ENCODE measurements at regions not wholly inside any gene's neighbourhood (a gene's known extent, or its start where the extent isn't known, plus 50 kb on each side); places are given as distances from the start of the nearest gene placed in this dataset.

DNA sequence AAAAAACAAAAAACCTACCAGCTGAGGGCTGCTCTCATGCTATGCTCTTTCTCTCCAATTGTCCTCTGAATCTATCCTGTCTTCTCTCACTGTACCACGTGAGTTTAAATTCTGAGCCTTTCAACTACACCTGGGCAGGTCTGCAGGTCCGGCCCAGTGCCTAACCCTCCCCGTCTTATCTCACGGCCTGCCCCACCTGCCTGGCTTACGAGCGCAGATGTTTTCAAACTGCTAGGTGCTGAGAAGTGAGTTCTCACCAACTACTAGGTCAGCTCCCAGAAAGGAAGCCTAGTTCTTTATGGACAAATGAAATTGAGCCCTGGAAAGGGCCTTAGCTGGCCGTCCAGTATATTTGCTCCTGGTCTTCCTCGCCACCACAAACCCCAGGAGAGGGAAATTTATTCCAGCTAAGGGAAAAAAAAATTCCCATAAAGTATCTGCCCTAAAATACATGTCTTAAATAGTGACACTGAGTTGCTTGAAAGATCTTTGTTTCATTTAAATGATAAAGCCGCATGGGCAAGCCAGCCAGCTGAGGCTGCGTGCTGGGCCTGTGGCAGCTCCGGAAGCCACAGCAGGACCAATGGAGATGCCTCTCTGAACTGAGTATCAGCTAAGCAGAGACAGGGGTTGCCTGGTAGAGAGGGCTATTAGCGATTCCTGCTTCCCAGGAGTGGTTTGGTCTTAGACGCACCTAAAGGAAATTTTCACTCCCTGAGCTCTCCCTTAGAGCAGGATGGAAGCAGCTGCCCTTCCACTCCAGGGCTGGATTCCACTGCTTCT, 92.5 kb upstream of the NCK2 start:
- no peak for DNase-seq (ENCODE audit: low spot score)

DNA sequence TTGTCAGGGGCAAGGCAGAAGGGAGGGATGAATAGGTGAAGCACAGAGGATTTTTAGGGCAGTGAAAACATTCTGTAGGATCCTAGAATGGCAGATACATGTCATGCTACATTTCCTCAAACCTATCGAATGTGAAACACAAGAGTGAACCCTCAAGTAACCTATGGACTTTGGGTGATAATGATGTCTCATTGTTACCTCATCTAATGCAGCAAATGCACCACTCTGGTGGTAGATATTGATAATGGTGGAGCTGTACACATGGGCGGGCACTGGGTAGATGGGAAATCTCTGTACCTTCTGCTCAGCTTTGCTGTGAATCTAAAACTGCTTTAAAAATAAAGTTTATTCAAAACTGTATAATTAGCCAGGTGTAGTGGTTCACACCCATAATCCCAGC, 95.2 kb upstream of the NCK2 start:
- no peak for DNase-seq (ENCODE audit: low spot score)

DNA sequence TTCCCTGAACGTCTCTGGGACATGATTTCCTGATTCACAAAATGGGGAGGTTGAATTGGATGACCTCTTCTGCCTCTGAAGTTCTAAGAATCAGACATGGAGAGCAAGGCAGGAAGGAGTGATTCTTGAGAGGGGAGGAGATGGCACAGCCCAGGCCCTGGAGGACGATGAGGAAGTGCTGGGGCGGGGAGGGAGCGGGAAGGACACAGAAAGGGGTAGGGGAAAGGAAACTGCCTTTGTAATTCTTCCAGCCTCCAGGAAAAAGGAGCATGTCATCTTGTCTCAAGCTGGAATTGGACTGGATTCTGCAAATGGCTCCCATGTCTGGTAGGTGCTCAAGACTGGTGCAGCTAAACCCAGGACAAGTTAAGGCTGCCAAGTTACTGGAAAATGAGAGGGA, 97.0 kb upstream of the NCK2 start:
- no peak for DNase-seq (ENCODE audit: low spot score)

DNA sequence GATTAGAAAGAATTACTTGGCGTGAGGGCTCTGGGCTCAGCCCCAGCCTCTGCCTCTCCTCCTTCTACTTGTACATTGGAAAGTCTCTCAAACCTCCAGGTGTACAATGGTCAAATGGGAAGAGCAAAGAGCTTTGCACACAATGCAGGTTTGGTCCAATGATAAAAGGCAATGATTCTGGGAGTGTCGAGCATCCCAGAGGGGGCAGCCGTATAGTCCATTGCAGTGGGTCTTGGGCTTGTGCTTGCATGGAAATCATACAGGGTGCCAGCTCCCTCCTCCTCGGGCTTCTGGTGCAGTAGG, 98.0 kb upstream of the NCK2 start:
- DNase-seq (ENCODE audit: low spot score) = no peak

DNA sequence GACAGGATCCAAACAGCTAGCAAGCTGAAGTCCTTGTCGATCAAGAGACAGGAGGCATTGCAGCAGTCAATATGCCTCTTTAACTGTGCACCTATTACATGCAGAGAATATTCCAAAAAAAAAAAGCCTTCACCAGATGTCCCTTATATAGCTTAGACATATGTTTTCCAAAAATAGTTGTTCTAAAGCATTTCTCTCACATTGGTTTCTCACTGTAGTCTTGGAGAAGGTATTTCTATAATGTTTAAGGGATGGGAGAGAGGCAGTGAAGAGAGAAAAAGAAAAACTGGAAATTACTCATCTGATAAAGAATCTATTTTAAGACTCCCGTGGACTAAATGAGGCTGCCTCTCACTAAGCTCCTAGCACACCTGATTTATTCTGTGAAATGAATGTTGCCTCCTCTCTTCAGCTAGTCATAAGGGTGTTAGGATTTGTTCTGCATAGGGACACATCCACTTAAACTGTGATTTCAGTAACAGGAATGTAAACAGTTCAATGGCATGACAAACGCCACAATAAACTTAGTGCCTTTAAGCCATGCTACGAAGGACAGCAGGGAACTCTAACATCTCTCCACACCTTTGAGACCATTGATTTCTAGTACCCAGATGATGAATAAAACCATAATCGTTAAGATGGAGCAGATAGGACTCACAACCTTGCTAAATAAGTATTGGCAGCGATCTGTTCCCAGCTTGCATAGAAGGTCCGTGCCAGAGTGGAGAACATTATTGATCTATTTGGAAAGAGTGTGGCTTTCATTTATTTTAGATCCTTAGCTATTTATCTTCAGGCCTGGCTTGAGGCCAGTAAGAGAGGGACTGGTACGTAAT, 98.6 kb upstream of the NCK2 start:
- DNase-seq (ENCODE audit: low spot score) = no peak

DNA sequence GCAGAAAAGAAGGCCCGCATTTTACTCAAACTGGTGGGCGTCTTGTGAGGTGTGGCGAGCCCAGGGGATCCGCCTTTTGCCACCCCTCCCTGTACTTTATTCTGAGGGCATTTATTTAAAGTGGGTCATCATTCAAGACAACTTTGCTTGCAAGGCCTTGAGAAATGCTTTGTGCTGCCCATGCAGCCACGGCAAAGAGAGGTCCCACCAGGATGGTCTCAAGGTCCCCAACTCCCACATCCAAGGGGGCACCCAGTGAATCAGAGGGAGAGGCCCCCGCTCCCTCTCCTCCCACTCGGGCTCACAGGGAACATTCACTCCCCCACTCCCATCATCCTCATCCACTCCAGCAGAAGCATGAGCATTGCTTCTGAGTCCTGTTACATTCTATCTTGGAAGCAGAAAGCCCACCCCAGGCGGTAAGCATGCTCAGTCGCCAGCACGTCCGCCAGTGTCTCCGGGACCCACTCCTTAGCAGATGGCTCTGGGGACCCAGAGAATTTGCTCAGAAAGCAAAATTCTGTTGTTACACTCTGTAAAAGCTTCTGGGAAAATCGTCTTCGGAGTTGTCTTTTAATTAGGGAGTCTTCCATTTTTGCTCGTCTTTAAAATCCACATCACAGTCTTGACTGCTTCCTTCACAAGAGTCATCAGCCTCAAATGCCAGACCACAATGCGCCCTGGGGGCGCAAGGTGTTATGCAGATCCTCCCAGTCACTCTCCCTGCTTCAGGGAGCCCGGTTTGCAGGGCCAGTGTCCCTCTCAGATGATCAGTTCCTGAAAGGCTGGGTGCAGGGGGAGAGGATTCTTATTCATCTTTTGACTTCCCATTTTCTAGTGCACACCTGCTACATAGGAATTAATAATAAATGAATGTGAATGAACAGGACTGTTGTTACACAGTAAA, 99.4 kb upstream of the NCK2 start:
- no peak for DNase-seq (ENCODE audit: low spot score)

DNA sequence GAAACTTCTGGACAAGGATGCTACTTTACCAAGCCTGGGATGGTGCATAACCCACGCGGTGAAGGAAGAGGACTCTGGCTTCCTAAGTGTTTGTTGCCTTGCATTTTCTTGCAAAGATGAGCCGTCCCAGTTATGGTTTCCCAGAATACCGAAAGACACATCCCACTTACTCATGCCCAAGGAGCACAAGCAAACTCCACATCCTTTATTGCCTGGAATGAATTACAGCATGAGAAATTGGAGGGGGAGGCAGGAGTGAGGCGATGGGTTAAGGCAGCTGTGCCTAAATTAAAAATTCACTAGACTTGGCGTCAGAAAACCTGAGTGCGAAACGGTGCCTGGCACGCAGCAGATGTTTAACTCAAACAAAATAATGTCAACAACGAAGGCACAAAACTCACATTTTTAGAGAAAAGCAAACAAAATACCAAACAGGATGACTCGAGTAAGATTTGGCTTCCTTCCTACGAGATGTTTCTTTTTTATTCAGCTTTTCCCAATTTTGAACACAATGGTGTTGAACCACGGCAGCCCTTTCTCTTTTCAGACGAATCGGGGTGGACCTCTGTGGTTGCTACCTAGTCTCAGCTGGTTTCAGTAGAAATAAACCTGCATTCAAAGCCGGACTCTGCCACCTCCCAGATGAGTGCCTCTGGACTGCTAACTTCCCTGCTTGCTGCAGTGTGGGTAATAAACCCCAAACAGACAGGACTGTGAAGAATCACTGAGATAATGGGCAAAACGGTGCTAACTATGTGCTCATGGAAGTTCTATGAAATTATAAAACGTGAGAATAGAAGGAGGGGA, 100.3 kb upstream of the NCK2 start:
- no peak for DNase-seq (ENCODE audit: low spot score)

DNA sequence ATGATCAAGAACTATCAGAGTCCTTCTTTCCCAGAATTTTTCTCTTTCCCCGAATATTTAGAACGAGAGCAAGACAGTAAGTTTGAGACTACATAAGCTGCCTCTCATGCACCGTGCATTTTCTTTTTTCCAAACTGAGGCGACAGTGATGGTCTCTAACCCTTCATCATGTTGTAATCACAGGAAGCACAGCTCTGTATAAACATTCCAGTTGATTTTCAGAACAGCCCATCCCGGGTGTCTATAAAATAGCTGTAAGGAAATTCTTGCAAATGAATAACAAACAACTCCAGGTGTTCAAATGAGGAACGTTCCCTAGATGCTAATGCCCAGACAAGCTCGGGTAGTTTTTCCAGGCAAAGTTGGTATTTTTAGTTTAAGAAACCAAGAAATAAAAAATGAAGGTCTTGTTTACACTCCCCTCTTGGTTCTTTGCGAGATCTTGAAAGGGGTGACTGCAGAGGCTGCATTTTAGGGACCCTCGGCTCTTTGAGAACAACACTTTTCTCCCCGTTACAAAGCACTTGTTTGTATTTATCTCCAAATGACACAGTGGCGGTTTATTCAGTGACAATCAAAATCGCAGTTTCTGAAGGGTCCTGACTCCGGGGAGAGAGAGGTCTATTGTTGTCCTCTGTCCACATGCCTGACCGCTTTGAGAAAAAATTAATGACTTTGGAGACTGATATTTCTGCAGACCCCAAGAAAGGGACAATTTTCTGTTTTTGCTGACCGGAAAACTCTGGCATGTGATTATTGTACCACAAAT, 101.1 kb upstream of the NCK2 start:
- no peak for DNase-seq (ENCODE audit: low spot score)

DNA sequence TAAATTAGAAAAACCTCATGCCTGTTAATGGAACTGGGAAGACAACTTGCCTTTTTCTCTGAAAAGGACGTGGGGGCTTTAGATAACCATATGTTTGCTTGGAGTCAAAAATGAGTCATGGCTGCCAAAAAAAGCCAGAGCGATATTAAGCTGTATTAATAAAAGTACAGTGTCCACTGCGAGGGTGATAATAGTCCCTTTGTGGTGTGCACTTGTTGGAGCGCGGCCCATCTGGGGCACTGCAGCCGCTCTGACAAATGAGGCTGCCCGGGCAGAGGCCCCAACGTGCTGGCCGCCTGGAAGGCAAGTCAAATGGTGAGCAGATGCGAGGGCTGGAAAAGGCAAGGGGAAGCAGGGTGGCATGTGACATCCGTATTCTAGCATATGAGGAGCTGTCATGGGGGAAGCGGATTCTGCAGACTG, 103.3 kb upstream of the NCK2 start:
- DNase-seq (ENCODE audit: low spot score) = no peak

DNA sequence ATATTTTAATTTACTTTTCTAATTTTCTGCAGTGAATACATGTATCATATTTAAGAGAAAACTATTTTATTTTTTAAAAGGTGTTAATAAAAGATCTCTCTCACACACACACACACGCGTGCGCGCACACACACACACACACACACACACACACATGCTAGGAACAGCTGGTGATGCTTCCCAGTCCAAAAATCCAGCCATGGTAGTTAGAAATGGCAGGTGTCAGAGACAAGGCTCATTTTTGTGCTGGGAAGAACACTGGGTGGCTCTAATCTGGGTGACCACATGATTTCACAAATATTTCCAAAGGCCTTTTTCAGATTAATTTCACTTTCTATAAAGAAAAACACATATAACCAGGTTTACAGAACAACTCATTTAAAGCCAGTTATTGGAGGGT, 104.5 kb upstream of the NCK2 start:
- DNase-seq (ENCODE audit: low spot score) = no peak

DNA sequence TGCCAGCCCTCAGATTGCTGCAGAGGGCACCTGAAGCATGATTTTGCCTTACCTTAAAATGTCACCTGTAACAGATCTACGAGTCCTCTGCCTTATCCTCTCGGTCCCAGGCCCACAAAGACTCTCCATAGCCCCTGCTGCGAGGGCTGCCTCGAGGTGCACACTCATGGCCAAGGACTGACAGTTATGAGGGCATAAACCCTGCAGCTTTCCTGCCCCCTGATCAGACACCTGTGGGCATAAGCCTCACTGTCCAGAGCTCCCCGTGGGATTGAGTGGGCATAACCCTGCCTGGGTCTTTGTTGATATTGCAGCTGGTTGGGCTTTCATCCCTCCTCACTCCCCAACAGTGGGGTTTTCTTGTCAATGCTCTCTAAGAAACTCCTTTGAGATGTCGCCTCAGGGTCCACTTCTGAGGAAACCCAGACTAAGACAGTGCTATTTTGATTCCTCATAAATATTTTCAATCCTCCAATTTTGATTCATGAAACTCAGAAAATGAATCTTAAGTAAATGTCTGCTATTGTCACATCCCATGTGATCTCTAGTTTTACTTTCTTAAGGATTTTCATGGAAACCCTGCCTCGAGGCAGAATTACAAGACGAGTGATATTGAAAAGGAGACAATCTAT, 108.5 kb upstream of the NCK2 start:
- DNase-seq (ENCODE audit: low spot score) = no peak

DNA sequence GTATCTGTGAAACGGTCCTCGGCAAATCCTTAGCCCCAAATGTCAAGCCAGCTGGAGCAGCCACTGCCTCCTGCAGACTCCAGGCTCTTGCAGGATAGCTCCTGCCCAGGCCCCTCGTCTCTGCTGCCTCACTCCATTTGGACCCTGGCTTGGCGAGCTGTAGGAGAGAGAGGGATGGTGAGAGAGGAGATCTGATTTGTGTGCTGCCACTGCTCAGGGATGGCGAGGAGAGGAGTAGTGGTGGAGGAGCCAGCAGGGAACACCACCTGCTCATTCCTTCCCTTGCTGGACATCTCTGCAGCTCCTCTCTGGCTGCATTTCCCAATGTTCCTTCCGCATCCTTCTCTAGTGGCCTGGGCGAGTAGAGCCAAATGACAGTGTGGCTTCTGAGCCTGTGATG, 109.1 kb upstream of the NCK2 start:
- no peak for DNase-seq (ENCODE audit: low spot score)

DNA sequence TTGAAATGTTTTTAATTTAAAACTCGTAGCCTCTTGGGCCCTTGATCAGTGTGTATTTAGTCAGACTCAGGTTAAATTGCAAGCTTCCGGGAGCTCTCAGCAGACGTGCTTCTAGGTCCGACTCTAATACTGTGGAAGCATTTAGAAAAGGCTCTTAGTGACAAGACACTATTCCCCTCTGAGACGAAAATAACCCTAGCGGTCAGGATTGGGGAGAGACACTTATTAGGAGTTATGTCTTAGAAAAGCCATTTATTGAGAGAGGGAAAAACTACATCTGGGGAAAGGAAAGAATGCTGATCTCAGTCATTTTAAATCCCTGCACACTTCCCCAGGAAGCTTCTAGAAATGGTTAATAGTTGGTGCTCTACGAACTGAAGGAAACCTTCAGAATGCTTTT, 110.5 kb upstream of the NCK2 start:
- no peak for DNase-seq (ENCODE audit: low spot score)

DNA sequence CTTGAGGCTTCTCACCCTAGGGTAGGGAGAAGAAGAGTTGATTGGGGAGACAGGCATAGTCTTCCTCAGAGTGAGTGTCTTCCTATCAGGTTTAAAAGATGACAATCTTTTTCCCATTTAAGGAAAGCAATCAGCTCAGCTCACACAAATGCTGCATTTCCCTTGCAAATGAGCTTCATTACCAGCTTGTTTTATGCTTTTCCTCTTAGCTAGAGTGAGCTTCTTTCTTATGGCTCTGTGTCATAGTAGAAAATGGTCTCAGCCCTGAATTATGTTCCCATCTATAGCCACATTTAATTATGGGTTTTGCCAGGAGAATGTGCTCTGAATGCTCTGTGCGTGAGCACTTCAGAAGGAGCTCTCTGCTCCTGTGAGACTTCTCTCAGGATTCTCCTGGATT, 112.8 kb upstream of the NCK2 start:
- DNase-seq (ENCODE audit: low spot score) = no peak

DNA sequence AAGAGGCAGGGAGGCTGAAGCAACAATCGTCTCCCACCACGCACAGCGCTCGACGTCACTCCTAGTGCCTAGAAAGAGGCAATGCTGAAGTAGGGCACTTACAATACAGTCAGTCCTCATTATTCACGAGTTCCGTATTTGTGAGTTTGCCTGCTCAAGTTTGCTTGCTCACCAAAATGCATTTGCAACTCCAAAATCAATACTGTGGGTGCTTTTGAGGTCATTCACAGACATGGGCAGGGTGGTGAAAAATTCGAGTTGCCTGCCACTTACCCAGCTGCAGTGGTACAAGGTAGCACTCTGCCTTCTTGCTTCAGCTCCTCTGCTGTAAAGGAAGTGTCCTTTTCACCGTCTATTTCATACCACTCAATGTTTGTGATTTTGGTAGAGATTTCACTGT, 113.7 kb upstream of the NCK2 start:
- DNase-seq (ENCODE audit: low spot score) = no peak

DNA sequence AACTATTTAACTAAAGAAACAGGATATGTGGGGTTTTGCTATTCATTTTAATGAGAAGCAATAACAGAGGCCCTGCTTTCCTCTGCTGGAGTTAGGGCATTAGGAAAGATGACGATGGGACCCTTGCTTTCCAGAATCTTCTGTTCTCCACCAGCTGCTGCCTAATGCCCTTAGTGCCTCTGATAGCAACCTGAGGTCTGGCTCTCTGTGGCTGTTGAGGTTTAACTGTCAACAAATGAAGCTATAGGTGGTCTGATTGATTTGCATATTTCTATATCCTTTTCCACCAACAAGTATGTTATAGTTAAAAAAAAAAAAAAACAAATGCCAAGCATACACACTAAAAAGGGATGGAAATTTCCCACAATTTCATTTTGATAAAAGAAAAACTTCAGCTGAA, 115.1 kb upstream of the NCK2 start:
- no peak for DNase-seq (ENCODE audit: low spot score)

DNA sequence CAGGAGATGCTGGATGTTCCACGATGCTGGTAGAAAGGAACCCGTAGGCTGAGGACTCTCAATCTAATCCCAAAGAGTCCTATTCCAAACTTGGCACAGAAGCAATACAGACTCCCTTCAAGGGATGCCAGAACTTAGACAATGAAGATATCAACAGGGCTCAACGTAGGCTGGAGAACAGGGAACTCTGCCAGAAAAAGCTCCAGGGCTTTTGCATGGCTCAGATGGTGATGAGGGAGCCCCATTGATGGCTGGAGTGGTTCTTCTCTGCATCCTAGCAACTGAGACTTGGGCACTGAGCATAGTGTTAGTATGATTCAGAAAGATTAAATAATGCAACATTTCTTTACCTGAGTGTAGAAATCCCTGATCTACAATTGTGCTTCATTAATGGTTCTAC, 117.2 kb upstream of the NCK2 start:
- no peak for DNase-seq (ENCODE audit: low spot score)

DNA sequence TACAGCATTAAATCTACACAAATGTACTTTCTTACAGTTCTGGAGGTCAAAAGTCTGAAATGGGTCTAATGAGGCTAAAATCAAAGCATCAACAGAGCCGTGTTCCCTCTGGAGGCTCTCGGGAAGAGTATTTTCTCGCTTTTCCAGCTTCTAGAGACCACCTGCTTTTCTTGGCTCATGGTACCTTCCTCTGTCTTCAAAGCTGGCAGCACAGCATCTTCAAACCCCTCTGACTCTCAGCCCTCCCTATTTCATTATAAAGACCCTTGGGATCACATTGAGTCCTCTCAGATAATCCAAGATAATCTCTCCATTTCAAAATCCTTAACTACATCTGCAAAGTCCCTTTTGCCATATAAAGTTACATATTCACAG, 117.8 kb upstream of the NCK2 start:
- no peak for DNase-seq (ENCODE audit: low spot score)

DNA sequence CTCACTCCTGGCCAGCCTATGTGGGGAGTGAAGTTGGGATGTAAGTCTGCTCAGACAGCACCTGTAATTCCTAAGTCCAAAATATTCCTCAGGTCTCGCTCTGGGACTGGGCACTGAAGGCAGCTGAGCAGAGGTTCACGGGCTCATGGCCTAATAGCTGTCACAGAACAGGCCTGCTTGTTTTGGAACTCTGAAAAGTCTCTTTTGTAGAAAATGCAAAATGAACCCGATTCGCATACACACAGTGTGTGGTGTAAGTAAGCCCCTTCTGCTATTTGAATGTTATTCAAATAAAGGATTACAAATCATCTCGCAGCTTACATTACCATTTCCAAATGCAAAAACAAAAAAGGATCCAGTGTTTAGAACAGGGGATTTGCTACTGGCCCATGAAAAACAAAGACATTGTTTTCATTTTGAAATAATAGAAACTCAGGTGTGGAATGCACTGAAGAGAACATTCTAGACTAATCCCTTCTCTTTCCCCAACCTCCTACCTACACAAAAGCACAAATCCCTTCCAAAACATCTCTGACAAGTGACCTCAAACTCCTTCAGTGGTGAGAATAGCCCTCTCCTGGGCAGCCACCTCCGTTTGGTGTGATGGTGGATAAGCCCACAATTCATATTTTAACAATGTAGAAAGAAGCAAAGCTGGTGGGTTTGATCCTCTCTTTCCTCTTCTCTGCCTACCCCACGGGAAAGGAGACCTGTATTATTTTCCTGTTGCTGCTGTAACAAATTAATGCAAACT, 118.3 kb upstream of the NCK2 start:
- DNase-seq (ENCODE audit: low spot score) = no peak

DNA sequence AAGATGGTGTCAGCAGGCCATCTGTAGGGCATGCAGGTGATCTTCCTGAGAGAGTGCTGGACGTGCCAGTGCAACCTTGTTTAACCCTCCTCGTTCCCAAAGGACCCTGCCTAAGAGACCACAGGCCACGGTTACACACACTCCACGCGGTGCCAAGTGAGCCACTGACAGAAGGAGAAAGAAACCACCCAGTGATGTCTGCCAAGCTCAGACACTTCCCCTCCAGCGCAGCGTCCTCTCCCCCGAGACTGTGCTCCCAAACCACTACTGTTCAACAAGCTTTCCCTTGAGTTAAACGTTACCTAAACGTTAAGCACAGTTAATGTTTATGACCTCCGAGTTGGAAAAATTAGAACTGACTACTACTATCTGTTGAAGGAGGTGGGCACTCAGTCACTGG, 119.1 kb upstream of the NCK2 start:
- DNase-seq (ENCODE audit: low spot score) = no peak

Measured in CD4-positive, alpha-beta T cell treated with Interleukin-15 for 4 hours (primary cell).